Activated CD8-positive, alpha-beta T cell treated with anti-CD3 and anti-CD28 coated beads for 36 hours (primary cell): ENCODE measurements at regions not wholly inside any gene's neighbourhood (a gene's known extent, or its start where the extent isn't known, plus 50 kb on each side); places are given as distances from the start of the nearest gene placed in this dataset.

Experiments
- ATAC-seq: fragments of 200-7000 bp; cut with Tn5 transposase; one replicate; pipeline ENCODE4 v1.10.0; 2021; ENCODE audit warnings: mild to moderate bottlenecking, moderate library complexity
- CTCF ChIA-PET: fragments of 350-600 bp; sonication (Branson Sonifier 250); formaldehyde crosslinking; loops from one replicate; lab custom pipeline; 2021; ENCODE audit warnings: antibody characterized with exemption; lab: Charles Lee
- POLR2A ChIA-PET: fragments of 350-600 bp; sonication (Branson Sonifier 250); formaldehyde crosslinking; loops from one replicate; lab custom pipeline; 2021; ENCODE audit warnings: antibody characterized with exemption; lab: Charles Lee
- DNase-seq: peaks from one replicate; pipeline ENCODE4 v3.0.0-alpha.2; 2020
- H3K27ac Mint-ChIP-seq: one replicate; pipeline ENCODE4 v1.8.0; 2021; ENCODE audit warnings: mild to moderate bottlenecking, mixed read lengths
- H3K27me3 Mint-ChIP-seq: one replicate; pipeline ENCODE4 v1.8.0; 2021; ENCODE audit warnings: mixed read lengths
- H3K36me3 Mint-ChIP-seq: one replicate; pipeline ENCODE4 v1.8.0; 2021; ENCODE audit warnings: low read depth, mixed read lengths
- H3K4me1 Mint-ChIP-seq: one replicate; pipeline ENCODE4 v1.8.0; 2021; ENCODE audit warnings: low read depth, mixed read lengths
- H3K4me3 Mint-ChIP-seq: one replicate; pipeline ENCODE4 v1.8.0; 2021; ENCODE audit warnings: mild to moderate bottlenecking, moderate library complexity, mixed read lengths
- H3K9me3 Mint-ChIP-seq: one replicate; pipeline ENCODE4 v1.8.0; 2021; ENCODE audit warnings: mixed read lengths
- CTCF ChIP-seq: fragments of 200-600 bp; IDR thresholded peaks from one replicate; pipeline ENCODE4 v1.8.0; 2022; ENCODE audit warnings: antibody characterized with exemption, mild to moderate bottlenecking
- intact Hi-C: fragments of 100-400 bp; cut with micrococcal nuclease; formaldehyde crosslinking; loops from one replicate; pipeline ENCODE4 v1.10.0; 2022

- H3K4me3 Mint-ChIP-seq = no peak overlapping the region
- intact Hi-C loops = no loop called here
- H3K9me3 Mint-ChIP-seq = no peaks in the 10 kb centered on the region
- no peak overlapping the region for H3K27ac Mint-ChIP-seq
- H3K4me1 Mint-ChIP-seq = no peaks in the 10 kb centered on the region
- ATAC-seq (no peak), DNase-seq (no peak)
- H3K27me3 Mint-ChIP-seq = no peaks in the 10 kb centered on the region
- POLR2A ChIA-PET = no interaction called here
- CTCF ChIA-PET = no interaction called here
- H3K36me3 Mint-ChIP-seq = no peaks in the 10 kb centered on the region
- no peak for TF ChIP-seq CTCF
Measured at GRCh38 chr13:22967669-22968068, 213.1 kb upstream of the SGCG start.

GRCh38 chr13:22979952-22980351, 200.8 kb upstream of the SGCG start:
- ChIA-PET POLR2A (no interaction called here), CTCF (no interaction called here)
- no peak overlapping the region for H3K4me3 Mint-ChIP-seq
- no peak for TF ChIP-seq CTCF
- H3K9me3 Mint-ChIP-seq = peaks cover 6% of the 10 kb centered on the region
- no peaks in the 10 kb centered on the region for H3K27me3 Mint-ChIP-seq
- intact Hi-C loops = no loop called here
- no peak for DNase-seq
- no peaks in the 10 kb centered on the region for H3K4me1 Mint-ChIP-seq
- peaks cover 2% of the 10 kb centered on the region for H3K36me3 Mint-ChIP-seq
- no peak for ATAC-seq
- no peak overlapping the region for H3K27ac Mint-ChIP-seq

- no peak overlapping the region for H3K27ac Mint-ChIP-seq
- no peak for ATAC-seq
- H3K4me1 Mint-ChIP-seq = no peaks in the 10 kb centered on the region
- intact Hi-C loops = no loop called here
- no peak for TF ChIP-seq CTCF
- POLR2A ChIA-PET = interaction anchor here (0.5 to 0.9 kb wide), 2 partner anchors 10 to 17 kb away, joined by 3 read pairs; no protein-coding TSS in a partner anchor
- H3K27me3 Mint-ChIP-seq = no peaks in the 10 kb centered on the region
- no peak for DNase-seq
- H3K4me3 Mint-ChIP-seq = no peak overlapping the region
- peaks cover 7% of the 10 kb centered on the region for H3K9me3 Mint-ChIP-seq
- H3K36me3 Mint-ChIP-seq = peaks cover 2% of the 10 kb centered on the region
- CTCF ChIA-PET = no interaction called here
Measured at GRCh38 chr13:22980936-22981335, 199.8 kb upstream of the SGCG start.

- POLR2A ChIA-PET = no interaction called here
- intact Hi-C loops = no loop called here
- Mint-ChIP-seq H3K36me3 (no peaks in the 10 kb centered on the region), H3K9me3 (peaks cover 1% of the 10 kb centered on the region), H3K27me3 (peaks cover 2% of the 10 kb centered on the region), H3K27ac (no peak overlapping the region), H3K4me1 (no peaks in the 10 kb centered on the region), H3K4me3 (no peak overlapping the region)
- DNase-seq = no peak
- CTCF ChIA-PET = no interaction called here
- ATAC-seq = no peak
- no peak for TF ChIP-seq CTCF
Measured at GRCh38 chr13:22993148-22993547, 187.6 kb upstream of the SGCG start.

- H3K4me3 Mint-ChIP-seq = no peak overlapping the region
- POLR2A ChIA-PET = no interaction called here
- H3K27ac Mint-ChIP-seq = no peak overlapping the region
- H3K9me3 Mint-ChIP-seq = peaks cover 9% of the 10 kb centered on the region
- ATAC-seq (no peak), DNase-seq (no peak)
- TF ChIP-seq CTCF = no peak
- H3K36me3 Mint-ChIP-seq = no peaks in the 10 kb centered on the region
- intact Hi-C loops = no loop called here
- no peaks in the 10 kb centered on the region for H3K4me1 Mint-ChIP-seq
- CTCF ChIA-PET = interaction anchor here (1.4 kb wide), 1 partner anchor 17 kb away, joined by 5 read pairs; no protein-coding TSS in a partner anchor
- H3K27me3 Mint-ChIP-seq = no peaks in the 10 kb centered on the region
Measured at GRCh38 chr13:23003446-23003845, 177.3 kb upstream of the SGCG start.
